Stimulated activated CD4-positive, alpha-beta T cell treated with anti-CD3 and anti-CD28 coated beads, Interleukin-4, amount 100 ng/mL, for 24 hours (primary cell): ENCODE measurements at regions not wholly inside any gene's neighbourhood (a gene's known extent, or its start where the extent isn't known, plus 50 kb on each side); places are given as distances from the start of the nearest gene placed in this dataset.
A peak's percentile ranks its signal among the peaks of the same experiment; 100 is the strongest.

ENCODE experiments used
- DNase-seq: peaks from one replicate; pipeline ENCODE4 v3.0.0-alpha.2; 2020

DNA sequence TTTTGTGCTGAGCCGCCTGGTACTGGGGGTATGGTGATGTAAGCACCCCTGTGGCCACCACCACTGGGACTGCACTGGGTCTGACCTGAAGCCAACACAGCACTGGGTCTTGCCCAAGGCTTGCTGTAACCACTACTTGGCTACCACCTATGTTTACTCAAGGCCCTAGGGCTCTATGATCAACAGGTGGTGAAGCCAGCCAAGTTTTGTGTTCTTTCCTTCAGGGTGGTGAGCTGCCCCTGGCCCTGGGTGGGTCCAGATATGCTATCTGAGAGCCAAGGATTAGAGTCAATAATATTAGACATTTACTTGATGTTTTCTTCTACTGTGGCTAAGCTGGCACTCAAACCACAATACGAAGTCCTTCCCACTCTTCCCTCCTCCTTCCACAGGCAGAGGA lies 55.1 kb upstream of the PAGE4 start:
- no peak for DNase-seq

DNA sequence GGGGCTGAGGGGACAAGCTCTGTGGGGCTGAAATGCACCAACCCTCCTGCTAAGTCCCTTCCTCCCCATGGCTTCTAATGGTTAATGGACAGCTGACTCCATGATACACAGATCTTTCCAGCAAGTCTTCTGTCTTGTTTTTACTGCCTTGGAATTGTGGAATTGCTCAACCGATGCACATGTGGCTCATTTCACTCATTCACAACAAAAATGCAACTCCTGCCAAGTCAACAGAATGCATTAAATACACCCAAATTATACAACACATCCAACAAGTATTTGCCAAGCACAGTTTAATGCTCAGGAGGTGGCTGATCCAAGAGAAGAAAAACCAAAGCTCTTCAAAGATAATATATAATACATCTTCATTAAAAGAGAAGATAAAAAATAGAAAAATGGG lies 61.9 kb upstream of the PAGE4 start:
- DNase-seq: no peak

DNA sequence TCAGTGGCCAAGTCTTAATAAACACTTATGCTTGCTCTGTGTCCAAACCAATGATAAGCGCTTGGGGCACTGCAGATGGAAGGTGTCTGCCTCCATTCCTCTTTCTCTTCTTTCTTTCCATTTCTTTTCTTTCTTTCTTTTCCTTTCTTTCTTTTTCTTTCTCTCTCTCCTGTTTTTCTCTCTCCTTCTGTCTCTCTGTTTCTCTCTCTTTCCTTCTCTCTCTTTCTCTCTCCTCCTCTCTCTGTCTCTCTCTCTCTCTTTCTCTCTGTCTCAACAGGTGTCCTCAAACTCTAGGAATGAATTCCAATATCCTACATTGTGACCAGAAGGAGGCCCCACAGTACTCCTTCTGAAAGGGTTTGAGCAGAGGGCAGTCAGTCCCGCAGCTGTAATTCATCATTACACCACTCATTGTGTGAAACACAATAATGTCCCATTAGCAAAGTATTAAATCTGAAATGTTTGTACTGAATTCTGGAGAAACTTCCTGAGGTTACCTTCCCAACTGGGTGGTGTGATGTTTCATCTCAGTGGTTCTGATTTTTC lies 66.5 kb upstream of the PAGE1 start:
- no peak for DNase-seq

GRCh38 chrX:49761481-49761880 lies 65.7 kb upstream of the PAGE1 start:
- no peak for DNase-seq

- no peak for DNase-seq
These were observed 64.6 kb upstream of the PAGE1 start for GRCh38 chrX:49760290-49760890.

- DNase-seq: no peak
These were observed 60.9 kb upstream of the PAGE1 start for GRCh38 chrX:49756692-49757091.

GRCh38 chrX:49754233-49754857 lies 58.6 kb upstream of the PAGE1 start:
- DNase-seq: peak; percentile 45

DNA sequence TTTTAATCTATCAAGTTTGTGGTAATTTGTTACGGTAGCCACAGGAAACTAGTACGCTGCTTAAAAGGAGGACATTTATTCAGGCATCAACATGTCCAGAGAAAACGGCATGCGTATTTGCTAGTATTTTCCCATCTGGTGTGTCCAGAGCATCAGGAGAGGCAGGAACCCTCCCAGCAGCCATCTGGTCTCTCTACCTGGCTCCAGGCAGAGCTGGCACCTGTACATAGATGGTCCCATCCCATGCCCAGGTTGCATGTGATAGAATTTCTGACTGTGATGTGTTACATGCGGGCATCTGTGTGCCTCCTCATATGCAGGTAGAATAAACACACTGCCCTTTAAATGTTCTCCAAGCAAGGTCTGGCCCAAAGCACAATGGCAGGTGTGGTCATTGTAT lies 57.9 kb upstream of the PAGE1 start:
- DNase-seq: no peak

DNA sequence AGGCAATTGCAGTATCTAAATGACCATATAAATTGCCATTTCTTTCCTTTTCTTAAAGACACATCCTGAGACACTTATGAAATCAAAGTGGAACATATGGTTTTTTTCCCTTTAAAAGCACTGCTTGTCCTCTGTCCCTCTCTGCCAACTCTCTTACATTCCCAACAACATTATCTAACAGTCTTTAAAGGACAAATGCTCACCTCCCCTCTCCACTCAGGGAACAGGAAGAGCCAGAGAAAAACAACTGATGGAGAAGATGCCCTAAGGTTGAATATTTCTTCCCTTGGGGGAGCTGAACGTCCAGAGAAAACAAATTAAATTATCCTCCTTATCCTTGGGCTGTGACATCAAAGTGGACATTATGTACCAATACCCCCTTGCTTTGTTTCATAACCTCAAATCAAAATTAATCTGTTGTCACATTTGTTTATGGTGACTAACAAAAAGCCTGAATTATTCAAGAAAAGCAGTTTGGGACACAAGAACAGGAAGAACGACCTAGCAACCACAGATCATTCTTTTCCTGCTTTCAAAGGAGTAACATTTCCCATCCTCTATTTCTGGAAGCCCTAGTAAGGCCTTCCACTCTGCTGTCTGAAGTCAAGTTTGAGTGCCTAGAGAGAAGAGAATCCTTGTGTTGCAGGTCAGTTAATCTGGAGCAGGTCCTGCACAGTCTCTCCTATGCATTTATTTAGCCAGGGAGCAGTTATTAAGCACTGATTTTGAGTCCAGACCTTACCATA lies 52.6 kb upstream of the PAGE1 start:
- DNase-seq: no peak

GRCh38 chrX:49746306-49746705 lies 50.5 kb upstream of the PAGE1 start:
- no peak for DNase-seq
